NCI-H524 (cell line): ENCODE measurements at regions not wholly inside any gene's neighbourhood (a gene's known extent, or its start where the extent isn't known, plus 50 kb on each side); places are given as distances from the start of the nearest gene placed in this dataset.

Experiments
- DNase-seq, 2 experiments: peaks; one replicate each; lab custom pipeline; 2025; lab: John Stamatoyannopoulos, UW

GRCh38 chr17:72342627-72343527 is 222.1 kb downstream of the SOX9 start:
- no peak for DNase-seq

GRCh38 chr17:72343911-72344310 is 223.1 kb downstream of the SOX9 start:
- DNase-seq, result no peak

GRCh38 chr17:72344613-72345012 is 223.8 kb downstream of the SOX9 start:
- no peak for DNase-seq

GRCh38 chr17:72345088-72345487 is 224.3 kb downstream of the SOX9 start:
- no peak for DNase-seq

- DNase-seq, result no peak
Measured at GRCh38 chr17:72345536-72345935, 224.7 kb downstream of the SOX9 start.

- DNase-seq, result no peak
Measured at GRCh38 chr17:72346306-72346705, 225.5 kb downstream of the SOX9 start.

GRCh38 chr17:72349011-72349410 is 228.2 kb downstream of the SOX9 start:
- no peak for DNase-seq

- DNase-seq, result no peak
Measured at GRCh38 chr17:72349491-72349995, 228.7 kb downstream of the SOX9 start.

GRCh38 chr17:72350073-72350472 is 229.3 kb downstream of the SOX9 start:
- no peak for DNase-seq

GRCh38 chr17:72351365-72351764 is 230.5 kb downstream of the SOX9 start:
- DNase-seq, result no peak

GRCh38 chr17:72351884-72352346 is 231.1 kb downstream of the SOX9 start:
- no peak for DNase-seq

- no peak for DNase-seq
Measured at GRCh38 chr17:72353502-72353901, 232.7 kb downstream of the SOX9 start.

- DNase-seq, result no peak
Measured at GRCh38 chr17:72354071-72354470, 233.3 kb downstream of the SOX9 start.

GRCh38 chr17:72357764-72358365 is 237.0 kb downstream of the SOX9 start:
- no peak for DNase-seq

- no peak for DNase-seq
Measured at GRCh38 chr17:72358465-72358864, 237.6 kb downstream of the SOX9 start.

GRCh38 chr17:72359274-72359673 is 238.5 kb downstream of the SOX9 start:
- DNase-seq, result no peak

GRCh38 chr17:72359811-72360210 is 239.0 kb downstream of the SOX9 start:
- DNase-seq, result no peak

- no peak for DNase-seq
Measured at GRCh38 chr17:72360386-72360940, 239.6 kb downstream of the SOX9 start.

- no peak for DNase-seq
Measured at GRCh38 chr17:72361892-72362291, 241.1 kb downstream of the SOX9 start.

GRCh38 chr17:72362376-72363088 is 241.7 kb downstream of the SOX9 start:
- no peak for DNase-seq

- DNase-seq, result no peak
Measured at GRCh38 chr17:72363089-72363610, 242.3 kb downstream of the SOX9 start.

- DNase-seq, result no peak
Measured at GRCh38 chr17:72365857-72366414, 245.1 kb downstream of the SOX9 start.
